ENCODE measurements at regions not wholly inside any gene's neighbourhood (a gene's known extent, or its start where the extent isn't known, plus 50 kb on each side); places are given as distances from the start of the nearest gene placed in this dataset.

- no peak for TF ChIP-seq CTCF (IDR thresholded peaks at IDR 0.05; ENCODE audit: low read depth, low read length)
- no peak for DNase-seq (ENCODE audit: low read depth in 2 of 2)
These were observed 176.8 kb upstream of the TRIB2 start for GRCh38 chr2:12539776-12540562.

GRCh38 chr2:12543076-12543977 is 173.4 kb upstream of the TRIB2 start:
- no peak for DNase-seq (ENCODE audit: low read depth in 2 of 2)
- no peak overlapping the region for H3K4me3 ChIP-seq (replicated peaks in 1 of 2; ENCODE audit: low read depth in 2 of 2, low read length in 2 of 2)
- TF ChIP-seq CTCF (IDR thresholded peaks at IDR 0.05; ENCODE audit: low read depth, low read length): no peak

More at GRCh38 chr2:12539776-12540562, 176.8 kb upstream of the TRIB2 start:
- H3K4me3 ChIP-seq (replicated peaks in 1 of 2; ENCODE audit: low read depth in 2 of 2, low read length in 2 of 2): no peak overlapping the region

GRCh38 chr2:12543978-12544558 is 172.7 kb upstream of the TRIB2 start:
- DNase-seq (ENCODE audit: low read depth in 2 of 2): peak in 1 of 2 donors; percentile 61
- H3K4me3 ChIP-seq (replicated peaks in 1 of 2; ENCODE audit: low read depth in 2 of 2, low read length in 2 of 2): no peak overlapping the region
- no peak for TF ChIP-seq CTCF (IDR thresholded peaks at IDR 0.05; ENCODE audit: low read depth, low read length)

GRCh38 chr2:12547566-12548170 is 169.1 kb upstream of the TRIB2 start:
- peak; percentile 3 for TF ChIP-seq CTCF (IDR thresholded peaks at IDR 0.05; ENCODE audit: low read depth, low read length)
- DNase-seq (ENCODE audit: low read depth in 2 of 2): no peak
- no peak overlapping the region for H3K4me3 ChIP-seq (replicated peaks in 1 of 2; ENCODE audit: low read depth in 2 of 2, low read length in 2 of 2)

- no peak for DNase-seq (ENCODE audit: low read depth in 2 of 2)
- H3K4me3 ChIP-seq (replicated peaks in 1 of 2; ENCODE audit: low read depth in 2 of 2, low read length in 2 of 2): no peak overlapping the region
- TF ChIP-seq CTCF (IDR thresholded peaks at IDR 0.05; ENCODE audit: low read depth, low read length): no peak
These were observed 167.8 kb upstream of the TRIB2 start for GRCh38 chr2:12548906-12549305.

- no peak overlapping the region for H3K4me3 ChIP-seq (replicated peaks in 1 of 2; ENCODE audit: low read depth in 2 of 2, low read length in 2 of 2)
- no peak for TF ChIP-seq CTCF (IDR thresholded peaks at IDR 0.05; ENCODE audit: low read depth, low read length)
- peak; percentile 8 to 61 for DNase-seq (ENCODE audit: low read depth in 2 of 2)
These were observed 167.1 kb upstream of the TRIB2 start for GRCh38 chr2:12549641-12550040.

All from cardiac fibroblast (primary cell).